ENCODE measurements at regions not wholly inside any gene's neighbourhood (a gene's known extent, or its start where the extent isn't known, plus 50 kb on each side); places are given as distances from the start of the nearest gene placed in this dataset.

DNA sequence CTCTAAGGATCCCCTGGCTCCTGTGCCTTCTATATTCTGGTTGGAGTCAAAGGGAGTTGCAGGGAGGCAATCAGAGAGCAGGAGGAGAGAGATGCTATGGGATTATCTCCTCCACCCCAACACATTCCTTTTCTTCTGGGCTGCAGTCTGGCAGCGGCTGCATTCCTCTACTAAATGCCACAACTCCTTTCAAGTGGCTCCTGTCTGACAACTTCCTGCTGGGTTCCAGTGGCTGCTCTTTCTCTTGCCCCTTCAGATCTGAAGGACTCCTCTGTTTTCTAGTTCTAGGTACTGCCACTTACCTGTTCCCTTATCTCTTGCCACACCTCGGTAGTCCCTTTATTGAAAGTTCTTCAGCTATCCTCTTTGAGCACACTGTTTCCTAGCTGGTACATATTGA is 425.0 kb downstream of the SNAPC1 start:
- TF ChIP-seq, protein P1, sequence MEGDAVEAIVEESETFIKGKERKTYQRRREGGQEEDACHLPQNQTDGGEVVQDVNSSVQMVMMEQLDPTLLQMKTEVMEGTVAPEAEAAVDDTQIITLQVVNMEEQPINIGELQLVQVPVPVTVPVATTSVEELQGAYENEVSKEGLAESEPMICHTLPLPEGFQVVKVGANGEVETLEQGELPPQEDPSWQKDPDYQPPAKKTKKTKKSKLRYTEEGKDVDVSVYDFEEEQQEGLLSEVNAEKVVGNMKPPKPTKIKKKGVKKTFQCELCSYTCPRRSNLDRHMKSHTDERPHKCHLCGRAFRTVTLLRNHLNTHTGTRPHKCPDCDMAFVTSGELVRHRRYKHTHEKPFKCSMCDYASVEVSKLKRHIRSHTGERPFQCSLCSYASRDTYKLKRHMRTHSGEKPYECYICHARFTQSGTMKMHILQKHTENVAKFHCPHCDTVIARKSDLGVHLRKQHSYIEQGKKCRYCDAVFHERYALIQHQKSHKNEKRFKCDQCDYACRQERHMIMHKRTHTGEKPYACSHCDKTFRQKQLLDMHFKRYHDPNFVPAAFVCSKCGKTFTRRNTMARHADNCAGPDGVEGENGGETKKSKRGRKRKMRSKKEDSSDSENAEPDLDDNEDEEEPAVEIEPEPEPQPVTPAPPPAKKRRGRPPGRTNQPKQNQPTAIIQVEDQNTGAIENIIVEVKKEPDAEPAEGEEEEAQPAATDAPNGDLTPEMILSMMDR (conservative IDR thresholded peaks at IDR 0.05) = no peak
- H3K27ac Mint-ChIP-seq (ENCODE audit: unreplicated experiment) = no peak overlapping the region
- DNase-seq (ENCODE audit: low read depth, low spot score) = no peak
- no peaks in the 10 kb centered on the region for H3K4me1 Mint-ChIP-seq
- no peak overlapping the region for H3K4me3 Mint-ChIP-seq
- no peaks in the 10 kb centered on the region for H3K9me3 Mint-ChIP-seq
- no peaks in the 10 kb centered on the region for H3K36me3 Mint-ChIP-seq (ENCODE audit: low read depth)
- H3K27me3 Mint-ChIP-seq (ENCODE audit: low read depth) = peaks cover 24% of the 10 kb centered on the region

- Mint-ChIP-seq H3K27me3 (ENCODE audit: low read depth) (peaks cover 20% of the 10 kb centered on the region), H3K36me3 (ENCODE audit: low read depth) (no peaks in the 10 kb centered on the region), H3K9me3 (no peaks in the 10 kb centered on the region), H3K4me1 (no peaks in the 10 kb centered on the region), H3K27ac (ENCODE audit: unreplicated experiment) (no peak overlapping the region), H3K4me3 (no peak overlapping the region)
- DNase-seq (ENCODE audit: low read depth, low spot score) = no peak
- TF ChIP-seq, protein P1 (conservative IDR thresholded peaks at IDR 0.05) = no peak
These were observed 427.5 kb downstream of the SNAPC1 start for GRCh38 chr14:62189698-62190097.

- H3K4me3 Mint-ChIP-seq = no peak overlapping the region
- H3K27me3 Mint-ChIP-seq (ENCODE audit: low read depth) = peaks cover 6% of the 10 kb centered on the region
- H3K36me3 Mint-ChIP-seq (ENCODE audit: low read depth) = peaks cover 11% of the 10 kb centered on the region
- H3K4me1 Mint-ChIP-seq = no peaks in the 10 kb centered on the region
- H3K9me3 Mint-ChIP-seq = peaks cover 9% of the 10 kb centered on the region
- no peak overlapping the region for H3K27ac Mint-ChIP-seq (ENCODE audit: unreplicated experiment)
- DNase-seq (ENCODE audit: low read depth, low spot score) = no peak
- TF ChIP-seq, protein P1 (conservative IDR thresholded peaks at IDR 0.05) = no peak
These were observed 444.2 kb downstream of the SNAPC1 start for GRCh38 chr14:62206456-62206855.

- Mint-ChIP-seq H3K27ac (ENCODE audit: unreplicated experiment) (no peak overlapping the region), H3K4me1 (no peaks in the 10 kb centered on the region), H3K9me3 (peaks cover 6% of the 10 kb centered on the region), H3K36me3 (ENCODE audit: low read depth) (peaks cover 11% of the 10 kb centered on the region), H3K27me3 (ENCODE audit: low read depth) (peaks cover 13% of the 10 kb centered on the region), H3K4me3 (no peak overlapping the region)
- no peak for DNase-seq (ENCODE audit: low read depth, low spot score)
- TF ChIP-seq, protein P1 (conservative IDR thresholded peaks at IDR 0.05) = no peak
These were observed 447.2 kb downstream of the SNAPC1 start for GRCh38 chr14:62209287-62209899.

DNA sequence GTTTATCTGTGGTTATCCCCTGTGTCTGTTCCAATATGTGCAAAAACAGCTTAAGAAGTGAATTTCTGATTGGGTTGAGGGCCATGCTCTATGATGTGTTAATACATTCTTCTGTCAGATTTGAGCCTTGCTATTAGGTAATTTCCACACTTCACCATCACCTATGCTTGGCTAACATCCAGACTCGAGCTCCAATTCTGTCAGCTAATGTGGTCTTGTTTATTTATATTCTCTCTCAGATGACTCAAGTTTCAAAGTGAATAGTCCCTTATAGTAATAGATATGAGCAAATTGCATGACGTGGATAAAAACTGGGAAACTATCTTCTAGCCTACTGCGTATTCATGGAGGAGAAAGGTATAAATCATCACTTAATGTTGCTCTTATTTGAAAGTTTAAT is 451.3 kb downstream of the SNAPC1 start:
- no peaks in the 10 kb centered on the region for H3K9me3 Mint-ChIP-seq
- TF ChIP-seq, protein P1 (conservative IDR thresholded peaks at IDR 0.05) = no peak
- H3K4me3 Mint-ChIP-seq = no peak overlapping the region
- no peak for DNase-seq (ENCODE audit: low read depth, low spot score)
- H3K27me3 Mint-ChIP-seq (ENCODE audit: low read depth) = peaks cover 11% of the 10 kb centered on the region
- no peaks in the 10 kb centered on the region for H3K4me1 Mint-ChIP-seq
- H3K27ac Mint-ChIP-seq (ENCODE audit: unreplicated experiment) = no peak overlapping the region
- no peaks in the 10 kb centered on the region for H3K36me3 Mint-ChIP-seq (ENCODE audit: low read depth)

All from neural crest cell (in vitro differentiated cells).